ENCODE measurements at regions not wholly inside any gene's neighbourhood (a gene's known extent, or its start where the extent isn't known, plus 50 kb on each side); places are given as distances from the start of the nearest gene placed in this dataset.

DNA sequence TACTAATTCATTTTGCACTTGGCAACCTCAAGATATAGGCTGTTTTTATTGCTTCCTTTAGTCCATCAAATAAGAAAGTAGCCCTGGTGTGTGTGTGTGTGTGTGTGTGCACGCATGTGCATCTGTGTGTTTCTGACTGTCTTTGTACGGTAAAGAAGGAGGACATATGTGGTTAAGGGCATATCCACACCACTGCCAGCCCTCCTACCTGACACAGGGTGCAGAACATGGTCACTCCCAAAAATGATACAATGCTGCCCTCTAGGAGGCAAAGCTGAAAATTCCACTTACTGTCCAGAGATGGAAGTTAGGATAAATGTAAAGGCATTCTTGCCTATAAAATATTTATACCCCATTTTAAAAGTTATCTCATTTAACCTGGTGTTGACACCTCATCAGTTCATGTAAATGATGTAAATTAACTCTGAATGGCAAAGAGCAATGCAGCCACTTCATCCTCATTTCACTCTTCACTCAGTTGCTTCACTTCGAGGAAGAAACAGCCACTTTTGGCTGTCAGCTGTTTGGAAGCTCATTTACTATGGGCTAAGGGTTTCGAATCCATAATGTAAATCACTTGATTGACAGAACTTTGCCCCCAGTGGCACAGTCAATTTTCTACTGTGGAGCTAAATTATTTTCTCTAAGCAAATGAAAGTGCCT, 83.1 kb upstream of the MTNR1B start:
- peaks cover 0 to 34% (median 17%) of the 10 kb centered on the region in 4 donors for H3K36me3 ChIP-seq (ENCODE audit: control insufficient read depth in 4 of 4, insufficient read depth in 4 of 4, low read length in 4 of 4)
- DNase-seq = peak; percentile 63 to 85 (median 81)

GRCh38 chr11:92888696-92889095, 80.8 kb upstream of the MTNR1B start:
- no peak overlapping the region for H3K4me3 ChIP-seq
- no peak overlapping the region for H3K9ac ChIP-seq (ENCODE audit: insufficient read depth in 1 of 2, low read length in 2 of 2)
- H3K9me3 ChIP-seq (ENCODE audit: control insufficient read depth in 4 of 4, insufficient read depth in 3 of 4, low read length in 3 of 4) = no peaks in the 10 kb centered on the region
- peaks cover 0 to 32% (median 0%) of the 10 kb centered on the region in 5 donors for H3K4me1 ChIP-seq (ENCODE audit: control insufficient read depth in 5 of 5, insufficient read depth in 5 of 5, low read length in 5 of 5)
- no peaks in the 10 kb centered on the region for H3K27me3 ChIP-seq (ENCODE audit: control insufficient read depth in 3 of 3, insufficient read depth in 3 of 3, low read length in 2 of 3)
- TF ChIP-seq, protein P1, sequence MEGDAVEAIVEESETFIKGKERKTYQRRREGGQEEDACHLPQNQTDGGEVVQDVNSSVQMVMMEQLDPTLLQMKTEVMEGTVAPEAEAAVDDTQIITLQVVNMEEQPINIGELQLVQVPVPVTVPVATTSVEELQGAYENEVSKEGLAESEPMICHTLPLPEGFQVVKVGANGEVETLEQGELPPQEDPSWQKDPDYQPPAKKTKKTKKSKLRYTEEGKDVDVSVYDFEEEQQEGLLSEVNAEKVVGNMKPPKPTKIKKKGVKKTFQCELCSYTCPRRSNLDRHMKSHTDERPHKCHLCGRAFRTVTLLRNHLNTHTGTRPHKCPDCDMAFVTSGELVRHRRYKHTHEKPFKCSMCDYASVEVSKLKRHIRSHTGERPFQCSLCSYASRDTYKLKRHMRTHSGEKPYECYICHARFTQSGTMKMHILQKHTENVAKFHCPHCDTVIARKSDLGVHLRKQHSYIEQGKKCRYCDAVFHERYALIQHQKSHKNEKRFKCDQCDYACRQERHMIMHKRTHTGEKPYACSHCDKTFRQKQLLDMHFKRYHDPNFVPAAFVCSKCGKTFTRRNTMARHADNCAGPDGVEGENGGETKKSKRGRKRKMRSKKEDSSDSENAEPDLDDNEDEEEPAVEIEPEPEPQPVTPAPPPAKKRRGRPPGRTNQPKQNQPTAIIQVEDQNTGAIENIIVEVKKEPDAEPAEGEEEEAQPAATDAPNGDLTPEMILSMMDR (IDR thresholded peaks at IDR 0.05; ENCODE audit: control extremely low read depth, extremely low read depth) = no peak
- 71 to 82% methylated on average over 5 of the region's 5 CpGs for WGBS, 2 donors
- no peak for DNase-seq
- H3K36me3 ChIP-seq (ENCODE audit: control insufficient read depth in 4 of 4, insufficient read depth in 4 of 4, low read length in 4 of 4) = peaks cover 0 to 30% (median 12%) of the 10 kb centered on the region in 4 donors
- no peak for ATAC-seq (ENCODE audit: insufficient read depth, low FRiP score)
- H3K27ac ChIP-seq (ENCODE audit: low read depth in 1 of 2, low read length in 1 of 2) = no peak overlapping the region

More for the DNA sequence above, 83.1 kb upstream of the MTNR1B start:
- Histone ChIP-seq H3K4me3 (no peak overlapping the region), H3K4me1 (ENCODE audit: control insufficient read depth in 5 of 5, insufficient read depth in 5 of 5, low read length in 5 of 5) (peaks cover 0 to 27% (median 0%) of the 10 kb centered on the region in 5 donors), H3K9me3 (ENCODE audit: control insufficient read depth in 4 of 4, insufficient read depth in 3 of 4, low read length in 3 of 4) (no peaks in the 10 kb centered on the region), H3K27me3 (ENCODE audit: control insufficient read depth in 3 of 3, insufficient read depth in 3 of 3, low read length in 2 of 3) (no peaks in the 10 kb centered on the region), H3K9ac (ENCODE audit: insufficient read depth in 1 of 2, low read length in 2 of 2) (no peak overlapping the region), H3K27ac (ENCODE audit: low read depth in 1 of 2, low read length in 1 of 2) (no peak overlapping the region)
- ATAC-seq (ENCODE audit: insufficient read depth, low FRiP score) = peak; percentile 55
- TF ChIP-seq, protein P1 (IDR thresholded peaks at IDR 0.05; ENCODE audit: control extremely low read depth, extremely low read depth) = no peak
- 11 to 39% methylated on average over 4 of the region's 4 CpGs for WGBS, 2 donors

GRCh38 chr11:92890846-92891245, 78.6 kb upstream of the MTNR1B start:
- Histone ChIP-seq H3K9ac (ENCODE audit: insufficient read depth in 1 of 2, low read length in 2 of 2) (no peak overlapping the region), H3K36me3 (ENCODE audit: control insufficient read depth in 4 of 4, insufficient read depth in 4 of 4, low read length in 4 of 4) (peaks cover 0 to 16% (median 4%) of the 10 kb centered on the region in 4 donors), H3K4me3 (no peak overlapping the region), H3K9me3 (ENCODE audit: control insufficient read depth in 4 of 4, insufficient read depth in 3 of 4, low read length in 3 of 4) (no peaks in the 10 kb centered on the region), H3K27me3 (ENCODE audit: control insufficient read depth in 3 of 3, insufficient read depth in 3 of 3, low read length in 2 of 3) (no peaks in the 10 kb centered on the region), H3K27ac (ENCODE audit: low read depth in 1 of 2, low read length in 1 of 2) (no peak overlapping the region), H3K4me1 (ENCODE audit: control insufficient read depth in 5 of 5, insufficient read depth in 5 of 5, low read length in 5 of 5) (peaks cover 0 to 25% (median 0%) of the 10 kb centered on the region in 5 donors)
- TF ChIP-seq, protein P1 (IDR thresholded peaks at IDR 0.05; ENCODE audit: control extremely low read depth, extremely low read depth) = no peak
- DNase-seq (peak; percentile 15 to 58 (median 37)), ATAC-seq (ENCODE audit: insufficient read depth, low FRiP score) (no peak)
- 87 to 88% methylated on average over 11 of the region's 11 CpGs for WGBS, 2 donors

Measured in lung (tissue), 11 donors.